Glomerular visceral epithelial cell (primary cell): ENCODE measurements at regions not wholly inside any gene's neighbourhood (a gene's known extent, or its start where the extent isn't known, plus 50 kb on each side); places are given as distances from the start of the nearest gene placed in this dataset.
"Not testable (repeated sequence)": the region's sequence is repeated elsewhere in the genome, so short reads cannot be mapped to it uniquely, and the experiment has no call there.

ENCODE experiments used
- DNase-seq: peaks from one replicate; pipeline ENCODE4 v3.0.0-alpha.2; 2016; ENCODE audit errors: extremely low spot score

DNA sequence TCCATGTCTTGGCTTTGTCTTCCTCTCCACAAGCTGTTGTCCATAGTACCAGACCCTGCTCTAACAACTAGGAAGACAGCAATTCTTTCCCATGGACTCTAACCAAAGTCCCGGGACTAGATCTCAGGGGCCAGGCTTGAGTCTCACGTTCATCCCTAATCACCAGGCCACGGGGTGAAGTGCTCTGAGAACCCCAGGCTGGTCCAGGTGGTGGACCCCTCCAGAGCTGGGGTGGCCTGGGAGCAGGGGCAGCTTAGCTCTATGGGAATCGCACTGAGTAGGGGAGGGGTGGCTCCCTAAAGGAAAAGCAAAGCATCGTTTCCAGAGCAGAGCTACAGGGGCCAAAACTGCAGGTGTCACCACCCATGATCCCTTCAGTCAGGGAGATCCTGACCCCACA is 150.9 kb downstream of the TPRA1 start:
- no peak for DNase-seq

DNA sequence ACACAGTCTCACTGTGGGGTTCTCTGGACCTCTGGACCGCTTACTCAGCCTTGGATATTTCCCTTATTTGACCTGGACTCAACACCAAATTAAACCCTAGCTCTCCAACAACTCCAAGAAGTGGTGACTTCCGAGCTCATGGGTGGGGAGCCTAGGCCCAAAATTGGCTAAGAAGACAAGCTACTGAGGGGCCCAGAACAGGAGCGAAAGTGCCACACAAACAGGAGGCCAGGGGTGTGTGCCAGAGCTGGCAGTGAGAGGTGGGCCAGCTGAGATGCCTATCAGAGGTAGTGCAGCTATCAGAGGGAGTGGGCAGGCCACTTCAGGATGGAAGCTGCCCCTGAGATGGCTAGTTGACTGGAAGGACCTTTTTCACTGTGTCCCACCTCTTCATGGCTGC is 151.1 kb upstream of the PRR20G start:
- no peak for DNase-seq

DNA sequence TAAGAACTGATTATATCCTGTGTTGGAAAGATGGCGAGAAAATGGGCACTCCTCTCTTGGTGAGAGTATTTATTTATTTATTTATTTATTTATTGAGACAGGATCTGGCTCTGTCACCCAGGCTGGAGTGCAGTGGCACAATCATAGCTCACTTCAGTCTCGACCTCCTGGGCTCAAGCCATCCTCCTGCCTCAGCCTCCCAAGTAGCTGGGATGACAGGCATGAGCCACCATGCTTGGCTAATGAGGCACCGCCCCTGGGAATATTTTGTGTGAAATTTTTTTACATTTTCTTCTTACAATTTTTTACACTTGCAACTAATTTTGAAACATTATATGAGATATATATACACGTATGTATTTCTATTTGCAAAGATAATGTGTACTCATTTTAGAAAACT is 150.5 kb upstream of the PRR20G start:
- DNase-seq: no peak

DNA sequence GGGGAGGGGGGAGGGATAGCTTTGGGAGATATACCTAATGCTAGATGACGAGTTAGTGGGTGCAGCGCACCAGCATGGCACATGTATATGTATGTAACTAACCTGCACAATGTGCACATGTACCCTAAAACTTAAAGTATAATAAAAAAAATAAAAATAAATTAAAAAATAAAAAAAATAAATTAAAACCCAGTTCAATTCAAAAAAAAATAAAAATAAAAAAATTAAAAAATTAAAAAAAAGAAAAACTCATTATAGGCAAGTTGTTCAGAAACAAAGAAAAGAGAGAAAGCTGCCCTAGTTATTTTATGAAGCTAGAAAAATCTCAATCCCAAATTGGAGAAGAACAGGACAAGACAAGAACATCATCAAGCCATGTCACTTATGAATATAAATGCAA is 147.5 kb upstream of the PRR20G start:
- not testable (repeated sequence) for DNase-seq

DNA sequence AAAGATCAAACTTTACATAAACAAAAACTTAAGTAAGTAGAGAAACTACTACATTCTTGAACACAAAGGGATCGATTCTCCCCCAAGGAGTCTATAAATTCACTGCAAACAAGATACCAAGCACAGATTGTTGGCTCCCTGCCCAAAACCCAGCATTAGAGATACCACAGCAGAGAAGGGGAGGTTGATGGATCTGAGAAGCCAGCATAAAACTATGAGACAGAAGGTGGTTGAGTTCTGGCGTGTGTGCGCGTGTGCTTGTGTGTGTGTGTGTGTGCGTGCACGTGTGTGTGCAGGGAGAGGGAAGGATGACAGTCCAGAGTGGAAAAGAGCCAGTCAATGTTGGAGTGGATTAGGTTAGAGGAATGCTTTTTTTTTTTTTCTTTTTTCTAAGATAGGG is 143.2 kb upstream of the PRR20G start:
- no peak for DNase-seq

DNA sequence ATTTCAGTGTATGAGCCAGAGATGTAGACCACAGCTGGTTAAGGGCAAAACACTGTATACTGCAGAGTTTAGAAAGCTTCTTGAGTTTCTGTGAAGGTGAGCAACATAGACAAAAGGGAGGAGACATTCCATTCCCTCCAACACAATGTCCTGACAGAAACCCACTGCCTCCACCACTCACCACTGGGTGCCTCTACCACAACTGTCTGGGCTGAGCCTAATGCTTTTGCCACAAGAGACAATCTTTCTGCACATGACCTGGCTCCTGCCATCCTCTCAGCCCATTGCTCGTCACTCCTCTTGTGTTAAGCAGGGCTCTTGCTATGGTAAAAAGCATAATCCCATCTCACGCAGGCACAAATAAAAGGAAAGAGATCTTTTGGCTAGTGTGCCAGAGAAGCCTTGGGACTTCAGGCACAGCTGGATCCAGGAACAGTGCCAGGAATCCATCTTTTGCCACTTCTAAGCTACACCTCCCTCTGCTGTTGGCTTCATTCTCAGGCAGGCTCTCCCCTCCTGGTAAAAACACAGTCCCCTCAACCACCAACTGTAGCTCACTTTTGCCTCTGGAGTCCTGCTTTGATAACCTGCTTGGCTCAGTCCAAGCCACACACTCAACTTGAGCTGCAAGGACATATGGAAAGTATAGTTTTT is 140.6 kb upstream of the PRR20G start:
- DNase-seq: no peak

DNA sequence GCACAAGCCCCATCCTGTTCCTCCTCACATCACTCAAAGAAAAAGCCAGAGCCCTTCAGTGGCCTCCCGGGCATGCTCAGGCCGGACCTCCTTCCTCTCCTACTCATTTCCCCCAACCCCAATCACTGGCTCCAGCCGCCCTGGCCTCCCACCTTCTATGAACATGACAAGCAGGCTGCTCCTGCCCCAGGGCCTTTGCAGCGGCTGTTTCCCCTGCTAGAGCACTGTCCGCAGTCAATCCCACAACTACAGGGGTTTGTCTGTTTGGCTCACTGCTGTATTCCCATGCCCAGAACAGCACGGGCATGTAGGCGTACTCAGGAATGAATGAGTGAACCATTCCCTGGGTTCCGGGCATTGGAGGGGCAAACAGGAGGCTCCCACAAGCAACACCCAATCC is 139.8 kb upstream of the PRR20G start:
- DNase-seq: no peak

DNA sequence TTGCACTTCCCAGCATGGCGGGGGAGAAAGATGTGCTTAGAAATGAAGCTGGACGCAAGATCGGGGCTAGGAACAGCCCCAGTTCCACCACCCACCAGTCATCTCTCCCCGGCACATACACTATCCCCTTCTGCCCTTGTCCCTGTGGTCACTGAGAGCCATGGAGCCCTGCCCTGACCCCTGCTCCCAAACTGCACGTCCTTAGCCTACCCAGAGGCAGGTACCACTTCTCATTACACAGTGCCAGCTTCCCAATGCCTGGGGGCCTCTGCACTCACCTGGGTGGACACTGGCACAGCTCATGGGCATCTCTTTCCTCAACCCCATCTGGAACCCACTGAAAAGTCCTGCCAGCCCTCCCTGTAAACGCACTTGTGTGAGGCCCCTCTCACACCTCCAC is 139.3 kb upstream of the PRR20G start:
- no peak for DNase-seq

DNA sequence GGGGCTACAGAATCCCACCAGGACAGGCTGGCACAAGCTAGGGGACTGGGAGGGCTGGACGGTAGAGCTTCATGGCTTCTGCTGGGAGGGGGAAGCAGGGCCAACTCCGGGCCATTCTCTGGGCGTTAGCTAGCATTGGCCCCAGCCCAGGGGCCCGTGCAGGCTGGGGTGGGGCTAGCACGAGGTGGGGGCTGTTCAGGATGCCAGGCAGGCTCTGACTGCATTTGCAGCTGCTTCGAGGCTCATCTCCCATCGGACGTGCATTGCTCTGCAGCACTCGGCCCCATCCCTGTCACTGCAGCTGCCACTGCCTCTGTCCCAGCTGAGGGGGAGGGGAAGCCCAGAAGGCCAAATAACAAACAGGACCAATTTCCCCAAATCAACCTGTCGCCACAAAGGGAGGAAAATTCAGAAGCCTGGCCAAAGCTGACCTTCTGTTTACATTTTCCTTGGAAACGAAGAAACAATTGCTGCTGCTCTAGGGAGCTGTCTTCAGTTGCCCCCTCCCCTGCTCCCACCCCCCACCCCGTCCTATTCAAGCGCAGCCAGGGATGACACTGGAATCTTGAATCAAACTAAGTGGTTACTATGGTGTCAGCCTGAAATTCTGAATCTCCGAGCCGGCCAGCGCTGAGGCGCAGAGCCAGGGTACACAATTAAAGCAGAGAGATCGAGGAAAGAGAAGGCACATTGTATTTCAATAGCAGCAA is 138.8 kb upstream of the PRR20G start:
- DNase-seq: no peak

DNA sequence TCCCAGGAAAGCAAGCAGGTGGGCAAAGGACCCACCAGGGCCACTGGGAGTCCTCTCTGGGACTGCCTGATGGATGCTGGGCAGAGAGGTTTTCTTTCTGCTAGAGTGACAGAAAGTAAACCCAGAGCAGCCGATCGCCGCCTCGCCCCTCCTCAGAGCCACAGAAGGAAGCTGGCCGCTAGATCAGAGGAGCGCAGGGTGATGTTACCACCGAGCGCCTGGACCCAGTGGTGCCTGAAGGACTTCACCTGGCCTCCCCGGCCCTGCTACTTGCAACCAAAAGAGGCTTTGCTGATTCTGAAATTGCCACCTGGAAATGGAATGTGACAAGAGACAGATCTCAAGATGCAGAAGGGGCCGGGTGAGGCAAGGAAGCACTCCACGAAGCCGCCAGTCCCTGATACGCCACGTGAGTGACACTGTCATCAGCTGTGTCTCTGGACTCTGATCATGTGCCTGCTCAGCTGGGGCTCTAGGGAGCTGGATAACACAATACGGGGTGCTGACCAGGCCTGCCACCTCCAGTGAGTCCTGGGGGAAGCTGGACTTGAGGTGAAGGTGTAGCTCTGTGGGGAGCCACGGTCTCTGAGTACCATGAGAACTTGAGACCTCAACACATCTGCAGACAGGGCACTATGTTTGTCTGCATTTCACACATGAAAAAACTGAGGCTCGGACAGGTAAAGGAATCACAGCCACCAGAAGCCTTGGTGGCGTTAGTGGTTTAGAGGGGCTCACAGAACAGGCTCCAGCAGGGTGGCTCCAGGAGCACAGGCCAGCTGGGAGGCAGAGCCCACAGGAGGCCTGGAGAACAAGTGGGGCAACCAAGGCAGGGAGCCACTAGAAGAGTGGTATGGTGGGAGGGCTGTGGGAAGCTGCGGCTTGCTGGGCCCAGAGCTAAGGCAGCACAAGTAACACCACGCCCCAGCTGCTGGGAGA is 137.9 kb upstream of the PRR20G start:
- DNase-seq: no peak

DNA sequence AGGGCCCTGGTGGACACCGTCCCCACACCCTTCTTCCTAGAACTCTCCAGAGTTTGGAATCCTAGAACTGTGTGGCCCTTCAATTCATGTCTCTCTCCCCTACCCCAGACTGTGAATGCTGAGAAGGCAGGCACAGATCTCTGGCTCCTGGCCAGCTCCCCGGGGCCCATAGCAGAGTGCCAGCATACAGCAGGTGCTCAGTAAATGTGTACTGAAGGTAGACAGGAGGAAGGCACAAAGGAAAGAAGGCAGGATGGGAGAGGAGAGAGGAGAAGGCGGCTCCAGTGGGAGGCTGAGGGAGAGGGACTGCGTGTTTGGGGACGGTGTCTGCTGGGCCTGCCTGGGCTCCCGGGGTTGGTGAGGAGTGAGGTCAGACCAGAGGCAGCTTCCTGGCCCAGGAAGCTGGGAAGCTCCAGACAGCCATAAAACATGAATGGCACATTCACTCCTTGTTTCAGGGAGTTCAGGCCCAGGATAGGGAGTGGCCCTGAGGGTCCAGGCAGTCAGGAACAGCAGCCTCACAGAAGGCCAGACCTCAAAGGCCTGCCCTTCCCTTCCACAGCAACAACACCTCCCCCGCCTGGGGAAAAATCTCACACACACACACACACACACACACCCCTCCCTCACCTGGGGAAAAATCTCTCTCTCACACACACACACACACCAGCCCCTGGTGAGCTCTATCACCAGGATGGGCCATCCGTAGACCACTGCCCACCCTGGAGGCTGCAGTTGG is 137.1 kb upstream of the PRR20G start:
- no peak for DNase-seq

DNA sequence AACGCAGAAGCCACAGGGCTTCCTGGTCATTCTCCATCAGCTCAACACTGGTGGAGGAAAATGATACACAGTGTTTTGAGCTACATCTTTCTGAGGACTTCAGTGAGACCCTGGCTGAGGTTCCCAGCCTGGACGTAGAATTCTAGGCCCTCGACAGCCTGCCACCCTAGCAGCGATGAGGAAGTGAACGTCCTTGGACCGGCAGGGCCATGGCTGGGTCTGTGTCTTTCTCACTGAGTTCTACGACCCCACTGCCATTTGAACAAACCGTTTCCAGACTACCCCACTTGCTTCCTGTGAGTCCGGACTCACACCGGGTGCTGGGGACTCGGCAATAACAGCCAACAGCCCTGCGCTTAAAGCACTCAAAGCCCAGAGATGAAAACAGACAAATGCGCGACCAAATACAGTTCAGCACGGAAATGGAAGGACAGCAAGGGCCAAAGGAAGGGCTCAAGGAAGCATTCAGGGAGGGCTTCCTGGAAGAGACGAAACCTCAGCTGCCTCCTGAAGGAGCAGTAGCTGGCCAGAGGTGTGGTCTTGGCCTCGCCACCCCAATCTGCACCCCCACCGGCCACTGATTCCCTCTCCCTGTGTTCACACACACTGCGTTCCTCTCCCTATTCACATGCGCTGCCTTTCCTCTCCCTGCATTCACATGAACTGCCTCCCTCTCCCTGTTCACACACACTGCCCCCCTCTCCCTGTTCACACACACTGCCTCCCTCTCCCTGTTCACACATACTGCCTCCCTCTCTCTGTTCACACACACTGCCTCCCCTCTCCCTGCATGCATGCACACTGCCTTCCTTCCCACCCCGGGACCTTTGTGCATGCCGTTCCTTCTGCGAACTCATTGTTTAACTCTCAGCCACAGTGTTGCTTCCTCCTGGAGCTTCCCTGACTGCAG is 136.3 kb upstream of the PRR20G start:
- DNase-seq: no peak

DNA sequence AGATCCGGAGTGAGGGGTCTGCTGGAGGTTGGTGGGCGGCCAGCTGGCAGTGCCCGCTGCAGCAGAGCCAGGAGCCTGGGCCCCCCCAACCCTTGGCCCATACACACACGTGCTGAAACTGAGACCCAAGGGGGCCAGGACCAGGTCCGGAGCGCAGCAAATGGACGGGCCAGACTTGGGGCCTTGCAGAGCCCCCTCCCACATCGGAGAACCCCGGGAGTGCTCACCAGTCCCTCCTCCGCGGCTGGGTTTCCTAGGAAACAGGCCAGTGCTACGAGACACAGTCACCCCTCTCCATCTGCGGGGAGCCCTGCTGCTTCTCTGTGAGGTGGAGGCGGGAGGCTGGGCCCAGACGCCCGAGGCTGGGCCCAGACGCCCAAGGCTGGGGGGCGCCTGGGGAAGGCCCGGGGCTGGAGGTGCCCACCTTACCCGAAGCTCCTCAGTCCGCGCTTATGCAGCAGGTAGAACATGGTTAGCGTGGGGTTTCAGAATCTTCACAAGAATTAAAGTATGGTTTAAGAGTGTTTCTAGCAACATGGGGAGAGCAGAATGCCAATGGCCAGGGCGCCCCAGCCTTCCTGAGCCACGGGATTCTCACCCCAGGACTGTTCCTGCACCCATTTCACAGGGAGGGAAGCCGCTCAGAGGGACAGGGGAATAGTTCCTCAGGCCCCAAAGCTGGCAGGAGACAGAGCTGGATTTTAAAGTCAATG is 135.0 kb upstream of the PRR20G start:
- no peak for DNase-seq

DNA sequence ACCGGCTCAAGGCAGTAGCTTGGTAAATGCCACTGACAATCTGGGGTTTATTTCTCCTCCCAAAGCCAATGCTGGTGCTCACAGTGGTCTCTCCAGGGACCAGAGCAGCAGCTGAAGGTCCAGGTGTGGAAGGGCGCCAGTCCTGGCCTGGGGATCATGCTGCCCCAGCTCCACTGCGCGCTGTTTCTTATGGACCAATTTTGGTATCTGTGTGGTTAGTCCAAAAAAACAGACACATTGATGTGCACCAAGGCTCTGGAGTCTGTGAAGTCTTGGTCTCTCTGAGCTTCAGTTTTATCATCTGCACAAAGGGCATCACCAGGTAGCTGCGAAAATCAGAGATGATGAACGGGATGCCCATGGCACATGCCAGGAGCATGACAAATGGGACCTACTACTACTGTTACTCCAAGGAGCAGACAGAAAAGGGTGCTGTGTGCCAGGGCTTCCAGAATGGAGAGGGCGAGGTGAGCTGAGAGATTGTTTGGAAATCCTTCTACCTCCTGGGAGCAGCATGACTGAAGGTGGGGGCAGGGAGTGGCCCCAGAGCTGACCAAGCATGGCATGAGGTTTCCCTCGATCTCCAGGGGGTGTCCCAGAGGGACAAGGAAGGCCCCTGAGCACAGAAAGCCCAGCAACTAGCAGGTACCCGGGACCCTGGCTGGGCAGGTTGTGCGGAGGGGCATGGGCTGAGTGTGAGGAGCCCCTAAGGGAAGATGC is 134.3 kb upstream of the PRR20G start:
- no peak for DNase-seq

DNA sequence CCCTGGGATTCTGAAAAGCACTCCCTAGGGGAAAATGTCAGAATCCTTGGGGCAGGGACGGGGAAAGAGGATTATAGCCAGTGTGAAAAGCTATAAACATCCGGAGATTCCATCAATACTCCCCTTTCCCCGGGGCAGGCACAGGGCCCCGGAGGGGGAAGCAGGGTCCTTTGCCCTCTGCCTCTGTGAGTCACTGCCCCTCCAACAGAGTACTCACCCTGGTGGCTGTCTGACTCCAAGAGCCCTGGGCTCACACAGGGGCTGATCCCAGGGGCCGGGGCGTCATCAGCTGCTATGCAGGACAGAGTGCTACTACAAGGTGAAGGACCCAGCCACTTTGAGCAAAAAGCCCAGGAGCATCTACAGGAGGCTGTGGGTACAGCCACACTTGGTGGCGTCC is 133.0 kb upstream of the PRR20G start:
- no peak for DNase-seq

DNA sequence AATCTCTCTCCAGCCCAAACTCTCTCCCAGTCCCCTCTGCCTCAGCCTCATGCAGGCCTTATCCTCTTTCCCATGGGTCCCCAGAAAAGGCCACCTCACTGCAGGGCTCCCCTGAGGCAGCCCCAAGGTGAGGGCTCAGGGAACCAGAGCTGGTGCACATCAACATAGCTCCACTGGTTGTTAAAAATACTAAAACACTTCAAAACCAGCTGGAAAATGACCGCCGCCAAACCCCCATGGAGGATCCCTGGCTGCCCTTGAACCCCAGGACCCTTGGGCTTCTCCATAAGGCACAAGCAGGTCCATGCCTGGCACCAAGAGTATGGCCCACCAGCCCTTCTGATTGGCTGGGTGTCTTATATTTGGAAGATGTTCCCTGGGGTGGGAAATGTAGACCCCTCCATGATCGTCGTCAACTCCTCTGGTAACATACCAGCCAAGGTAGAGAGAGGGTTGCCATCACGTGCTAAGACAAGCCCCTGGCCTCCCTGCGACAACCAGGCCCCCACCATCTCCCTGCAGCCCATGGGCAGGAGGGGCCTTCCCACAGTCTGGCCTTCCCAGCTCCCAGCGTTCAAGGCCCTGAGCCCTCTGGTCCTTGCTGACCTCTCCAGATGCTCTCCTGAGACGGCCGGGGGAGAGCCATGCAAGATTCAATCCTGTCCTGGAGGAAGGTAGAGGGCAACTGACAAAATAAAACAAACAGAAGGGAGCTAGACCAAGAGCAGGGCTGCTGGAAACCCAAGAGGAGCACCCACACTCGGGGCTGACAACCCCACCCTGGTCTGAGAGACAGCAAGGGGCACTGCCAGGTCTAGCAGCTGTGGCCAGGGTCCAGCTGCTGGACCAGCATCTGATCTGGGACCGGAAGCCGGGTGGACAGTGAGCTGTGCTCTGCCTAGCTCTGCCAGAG is 132.1 kb upstream of the PRR20G start:
- DNase-seq: no peak

DNA sequence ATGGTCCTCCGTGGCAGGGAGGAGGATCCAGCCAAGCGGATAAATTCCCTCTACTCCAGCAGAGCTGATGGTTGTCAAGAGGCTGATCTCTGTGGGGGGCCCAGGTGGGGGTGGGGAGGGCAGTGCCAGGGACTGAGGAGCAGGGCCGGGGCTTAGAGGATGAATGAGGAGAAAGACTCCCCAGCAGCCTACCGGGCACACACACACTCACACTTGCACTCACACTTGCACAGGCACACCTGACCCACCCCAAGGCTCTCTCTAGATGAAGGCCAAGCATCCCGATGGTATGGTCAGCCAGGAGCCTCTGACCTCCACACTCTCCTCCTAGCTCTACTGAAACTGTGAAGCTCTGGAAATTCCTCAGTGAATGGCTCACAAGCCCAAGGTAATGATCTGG is 131.3 kb upstream of the PRR20G start:
- no peak for DNase-seq

DNA sequence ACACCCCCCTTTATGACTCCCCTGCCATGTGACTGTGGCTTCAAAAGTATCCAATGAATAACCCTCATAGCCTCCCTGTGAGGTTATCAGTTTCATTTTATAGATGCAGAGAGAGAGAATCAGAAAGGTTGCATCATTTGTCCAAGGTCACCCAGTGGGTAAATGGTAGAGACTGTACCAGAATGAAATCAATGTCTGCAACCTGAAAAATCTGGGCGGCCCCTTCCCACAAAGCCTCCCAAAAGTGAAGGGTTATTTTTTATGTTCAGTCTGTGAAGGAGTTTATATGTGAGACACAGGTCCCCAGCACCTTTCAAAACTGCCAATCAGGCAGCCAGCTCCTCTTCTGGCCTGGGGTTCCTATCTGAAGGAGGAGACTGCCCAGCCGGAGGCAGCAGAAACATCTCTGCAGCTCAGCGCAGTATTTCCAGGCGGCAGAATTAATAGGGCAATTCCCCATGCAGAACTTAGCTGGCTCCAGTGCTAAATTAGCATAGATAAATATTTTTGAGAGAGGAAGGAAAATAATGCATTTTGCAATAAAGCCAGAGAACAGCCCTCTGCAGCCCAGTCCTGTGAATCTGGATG is 130.8 kb upstream of the PRR20G start:
- no peak for DNase-seq
